Right lobe of liver (tissue), 6 donors: ENCODE measurements at regions not wholly inside any gene's neighbourhood (a gene's known extent, or its start where the extent isn't known, plus 50 kb on each side); places are given as distances from the start of the nearest gene placed in this dataset.

ENCODE experiments used
- ATAC-seq, 4 donors: fragments of 200-7000 bp; cut with Tn5 transposase; one replicate each; pipeline ENCODE4 v1.9.1; 2020; ENCODE audit warnings: mild to moderate bottlenecking in 4 of 4, moderate library complexity in 4 of 4
- DNase-seq, 3 donors: peaks; one replicate each; pipeline ENCODE4 v3.0.0-alpha.2; 2020
- H3K27ac ChIP-seq, 3 donors: fragments of 200-600 bp; one replicate each; pipeline ENCODE4 v1.8.0; 2022
- H3K27me3 ChIP-seq, 2 donors: fragments of 200-600 bp; one replicate each; pipeline ENCODE4 v1.8.0; 2022
- H3K36me3 ChIP-seq, 4 donors: fragments of 200-600 bp; sonication (generic) in 1 of 4; one replicate each; pipeline versions ENCODE4 v1.5.1 to v1.8.0; 2017 to 2022; ENCODE audit warnings: control low read depth in 1 of 4
- H3K4me1 ChIP-seq, 4 donors: fragments of 200-600 bp; sonication (generic) in 1 of 4; one replicate each; pipeline versions ENCODE4 v1.5.1 to v1.8.0; 2017 to 2022; ENCODE audit warnings: control low read depth in 1 of 4
- H3K4me3 ChIP-seq, 3 donors: fragments of 200-600 bp; one replicate each; pipeline ENCODE4 v1.8.0; 2022
- H3K9me3 ChIP-seq, 4 donors: fragments of 200-600 bp; sonication (generic) in 1 of 4; one replicate each; pipeline versions ENCODE4 v1.5.1 to v1.8.0; 2017 to 2022; ENCODE audit warnings: control low read depth in 1 of 4
- POLR2A ChIP-seq: fragments of 450-650 bp; IDR thresholded peaks from one replicate; pipeline ENCODE4 v1.6.1; 2017; ENCODE audit warnings: antibody characterized with exemption, mild to moderate bottlenecking
- WGBS: methylation state at CpG from one replicate; pipeline ENCODE4 v1.1.6; 2018; ENCODE audit warnings: low coverage, low lambda C conversion rate; ENCODE audit not compliant: insufficient coverage; ENCODE audit errors: missing lambda C conversion rate; 5-methylcytosine and 5-hydroxymethylcytosine counted together
- intact Hi-C, 2 donors: fragments of 100-400 bp; cut with DNase I; formaldehyde crosslinking; loops; one replicate each; pipeline versions ENCODE4 v1.11.2 to v1.14.1; 2022
- TF ChIP-seq, protein P1 (sequence below), 4 donors: fragments of 200-600 bp in 3 of 4; fragments of 450-650 bp in 1 of 4; IDR thresholded peaks; one replicate each; pipeline versions ENCODE4 v1.5.1 to v1.8.0; 2016 to 2022; ENCODE audit warnings: antibody characterized with exemption in 4 of 4, mild to moderate bottlenecking in 2 of 4
- donor health status: DM: no; HTN: yes; CAD: no.
- donor health status: DM: no; HTN: no; CAD: no.
- donor health status: DM: no; HTN: no; CAD: no.
- donor health status: DM: no; HTN: yes; CAD: no.
- donor health status: DM: no; HTN: yes; CAD: no.

DNA sequence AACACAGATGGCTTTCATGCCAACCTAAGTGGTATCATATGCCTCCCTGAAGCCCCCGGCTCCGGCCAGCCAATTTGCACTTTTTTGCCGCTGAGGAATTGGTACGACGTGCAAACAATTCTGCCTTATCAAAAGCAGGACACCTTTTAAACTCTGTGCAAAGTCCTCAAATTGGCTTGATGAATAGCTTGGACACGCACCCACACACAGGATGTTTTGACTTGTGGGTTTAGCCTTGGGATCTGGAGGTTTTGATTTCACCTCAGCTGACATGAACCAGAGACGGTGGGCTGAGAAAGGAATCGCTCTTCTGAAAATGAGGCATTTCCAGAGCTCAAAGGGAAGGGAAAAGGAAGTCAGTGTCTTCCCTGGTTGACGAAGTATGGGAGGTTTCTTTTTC is 110.8 kb upstream of the SHOX start:
- 30% methylated on average over 9 of the region's 9 CpGs for WGBS
- Histone ChIP-seq H3K4me1 (no peaks in the 10 kb centered on the region), H3K27ac (no peak overlapping the region), H3K9me3 (no peaks in the 10 kb centered on the region), H3K27me3 (no peaks in the 10 kb centered on the region), H3K36me3 (no peaks in the 10 kb centered on the region), H3K4me3 (no peak overlapping the region)
- ATAC-seq (no peak), DNase-seq (no peak)
- intact Hi-C loops: no loop called here
- TF ChIP-seq POLR2A: no peak
- TF ChIP-seq, protein P1, sequence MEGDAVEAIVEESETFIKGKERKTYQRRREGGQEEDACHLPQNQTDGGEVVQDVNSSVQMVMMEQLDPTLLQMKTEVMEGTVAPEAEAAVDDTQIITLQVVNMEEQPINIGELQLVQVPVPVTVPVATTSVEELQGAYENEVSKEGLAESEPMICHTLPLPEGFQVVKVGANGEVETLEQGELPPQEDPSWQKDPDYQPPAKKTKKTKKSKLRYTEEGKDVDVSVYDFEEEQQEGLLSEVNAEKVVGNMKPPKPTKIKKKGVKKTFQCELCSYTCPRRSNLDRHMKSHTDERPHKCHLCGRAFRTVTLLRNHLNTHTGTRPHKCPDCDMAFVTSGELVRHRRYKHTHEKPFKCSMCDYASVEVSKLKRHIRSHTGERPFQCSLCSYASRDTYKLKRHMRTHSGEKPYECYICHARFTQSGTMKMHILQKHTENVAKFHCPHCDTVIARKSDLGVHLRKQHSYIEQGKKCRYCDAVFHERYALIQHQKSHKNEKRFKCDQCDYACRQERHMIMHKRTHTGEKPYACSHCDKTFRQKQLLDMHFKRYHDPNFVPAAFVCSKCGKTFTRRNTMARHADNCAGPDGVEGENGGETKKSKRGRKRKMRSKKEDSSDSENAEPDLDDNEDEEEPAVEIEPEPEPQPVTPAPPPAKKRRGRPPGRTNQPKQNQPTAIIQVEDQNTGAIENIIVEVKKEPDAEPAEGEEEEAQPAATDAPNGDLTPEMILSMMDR (IDR thresholded peaks at IDR 0.05): no peak

DNA sequence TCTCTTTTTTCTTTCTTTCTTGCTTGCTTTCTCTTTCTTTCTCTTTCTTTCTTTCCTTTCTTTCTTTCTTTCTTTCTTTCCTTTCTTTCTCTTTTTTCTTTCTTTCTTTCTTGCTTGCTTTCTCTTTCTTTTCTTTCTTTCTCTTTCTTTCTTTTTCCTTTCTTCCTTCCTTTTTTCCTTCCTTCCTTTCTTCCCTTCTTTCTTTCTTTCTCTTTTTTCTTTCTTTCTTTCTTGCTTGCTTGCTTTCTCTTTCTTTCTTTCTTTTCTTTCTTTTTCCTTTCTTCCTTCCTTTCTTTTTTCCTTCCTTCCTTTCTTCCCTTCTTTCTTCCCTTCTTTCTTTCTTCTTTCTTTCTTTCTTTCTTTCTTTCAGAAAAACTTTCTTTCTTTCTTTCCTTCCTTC is 108.1 kb upstream of the SHOX start:
- H3K27me3 ChIP-seq: no peaks in the 10 kb centered on the region
- ATAC-seq (no peak), DNase-seq (no peak)
- intact Hi-C loops: no loop called here
- no peak overlapping the region for H3K27ac ChIP-seq
- no peak overlapping the region for H3K4me3 ChIP-seq
- H3K9me3 ChIP-seq: peaks cover 0 to 4% (median 0%) of the 10 kb centered on the region in 4 donors
- H3K4me1 ChIP-seq: no peaks in the 10 kb centered on the region
- no peaks in the 10 kb centered on the region for H3K36me3 ChIP-seq
- TF ChIP-seq, protein P1 (IDR thresholded peaks at IDR 0.05): no peak
- no peak for TF ChIP-seq POLR2A

DNA sequence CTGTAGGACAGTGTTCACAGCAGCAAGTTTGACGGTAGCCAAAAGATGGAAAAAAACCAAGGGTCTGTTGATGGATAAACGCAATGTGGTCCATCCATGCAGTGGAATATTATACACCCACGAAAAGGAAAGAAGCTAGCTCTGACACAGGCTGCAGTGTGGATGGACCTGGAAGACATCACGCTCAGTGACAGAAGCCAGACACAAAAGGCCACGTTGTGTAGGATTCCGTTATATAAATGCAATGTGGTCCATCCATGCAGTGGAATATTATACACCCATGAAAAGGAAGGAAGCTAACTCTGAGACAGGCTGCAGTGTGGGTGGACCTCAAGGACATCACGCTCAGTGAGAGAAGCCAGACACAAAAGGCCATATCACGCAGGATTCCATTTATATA is 105.5 kb upstream of the SHOX start:
- intact Hi-C loops: no loop called here
- Histone ChIP-seq H3K4me3 (no peak overlapping the region), H3K27ac (no peak overlapping the region), H3K9me3 (peaks cover 0 to 4% (median 0%) of the 10 kb centered on the region in 4 donors), H3K4me1 (no peaks in the 10 kb centered on the region), H3K36me3 (no peaks in the 10 kb centered on the region), H3K27me3 (no peaks in the 10 kb centered on the region)
- DNase-seq: no peak
- whole genome bisulfite sequencing: 71% methylated on average over 8 of the region's 8 CpGs
- no peak for ATAC-seq
- TF ChIP-seq POLR2A: no peak
- TF ChIP-seq, protein P1 (IDR thresholded peaks at IDR 0.05): no peak

DNA sequence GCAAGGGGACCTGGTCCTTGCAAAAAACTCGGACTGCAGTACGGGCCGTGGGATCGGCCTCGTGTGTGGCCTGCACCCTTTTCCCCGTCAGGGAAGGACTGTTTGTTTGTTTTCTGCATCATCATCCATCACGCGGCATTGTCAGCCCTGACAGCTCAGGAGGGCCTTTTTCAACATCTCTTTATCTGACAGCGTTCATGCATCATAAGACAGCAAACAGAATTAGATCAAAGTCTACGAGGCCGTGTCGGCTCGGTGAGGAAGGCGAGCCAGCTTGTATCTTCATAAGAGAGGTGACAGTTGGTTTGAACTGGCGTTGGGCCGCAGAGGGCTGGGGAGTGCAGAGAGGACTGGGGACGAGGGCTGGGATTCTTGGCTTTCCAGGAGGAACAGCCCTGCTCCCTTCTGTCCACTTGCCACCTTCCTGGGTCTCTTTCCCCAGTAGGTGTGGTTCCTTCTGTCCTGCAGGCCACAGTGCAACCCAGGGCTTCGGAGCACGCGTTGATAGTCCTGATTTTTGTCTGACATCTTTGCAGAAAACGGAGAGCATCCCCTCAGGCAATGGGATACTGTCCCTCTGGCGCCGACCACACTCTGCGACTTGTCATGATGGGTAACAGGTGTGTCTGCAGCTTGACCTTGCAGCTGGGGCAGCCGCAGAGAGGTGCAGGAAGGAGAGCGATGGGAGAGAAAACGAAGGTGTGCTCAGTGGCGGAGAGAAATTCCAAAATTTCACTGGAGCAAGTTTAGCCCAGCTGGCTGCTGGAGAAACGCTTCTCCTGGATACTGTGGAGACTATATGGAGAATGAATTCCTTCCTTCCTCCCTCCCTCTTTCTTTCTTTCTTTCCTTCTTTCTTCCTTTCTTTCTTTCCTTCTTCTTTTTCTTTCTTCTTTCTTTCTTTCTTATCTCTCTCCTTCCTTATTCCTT is 104.0 kb upstream of the SHOX start:
- Histone ChIP-seq H3K36me3 (no peaks in the 10 kb centered on the region), H3K27me3 (no peaks in the 10 kb centered on the region), H3K27ac (no peak overlapping the region), H3K4me3 (no peak overlapping the region), H3K9me3 (peaks cover 0 to 4% (median 0%) of the 10 kb centered on the region in 4 donors), H3K4me1 (no peaks in the 10 kb centered on the region)
- intact Hi-C loops: no loop called here
- TF ChIP-seq, protein P1 (IDR thresholded peaks at IDR 0.05): no peak
- no peak for TF ChIP-seq POLR2A
- ATAC-seq (no peak), DNase-seq (peak in 1 of 3 donors; percentile 17)
- WGBS: 18% methylated on average over 17 of the region's 29 CpGs
